ENCODE measurements at regions not wholly inside any gene's neighbourhood (a gene's known extent, or its start where the extent isn't known, plus 50 kb on each side); places are given as distances from the start of the nearest gene placed in this dataset.

- TF ChIP-seq, protein P1, sequence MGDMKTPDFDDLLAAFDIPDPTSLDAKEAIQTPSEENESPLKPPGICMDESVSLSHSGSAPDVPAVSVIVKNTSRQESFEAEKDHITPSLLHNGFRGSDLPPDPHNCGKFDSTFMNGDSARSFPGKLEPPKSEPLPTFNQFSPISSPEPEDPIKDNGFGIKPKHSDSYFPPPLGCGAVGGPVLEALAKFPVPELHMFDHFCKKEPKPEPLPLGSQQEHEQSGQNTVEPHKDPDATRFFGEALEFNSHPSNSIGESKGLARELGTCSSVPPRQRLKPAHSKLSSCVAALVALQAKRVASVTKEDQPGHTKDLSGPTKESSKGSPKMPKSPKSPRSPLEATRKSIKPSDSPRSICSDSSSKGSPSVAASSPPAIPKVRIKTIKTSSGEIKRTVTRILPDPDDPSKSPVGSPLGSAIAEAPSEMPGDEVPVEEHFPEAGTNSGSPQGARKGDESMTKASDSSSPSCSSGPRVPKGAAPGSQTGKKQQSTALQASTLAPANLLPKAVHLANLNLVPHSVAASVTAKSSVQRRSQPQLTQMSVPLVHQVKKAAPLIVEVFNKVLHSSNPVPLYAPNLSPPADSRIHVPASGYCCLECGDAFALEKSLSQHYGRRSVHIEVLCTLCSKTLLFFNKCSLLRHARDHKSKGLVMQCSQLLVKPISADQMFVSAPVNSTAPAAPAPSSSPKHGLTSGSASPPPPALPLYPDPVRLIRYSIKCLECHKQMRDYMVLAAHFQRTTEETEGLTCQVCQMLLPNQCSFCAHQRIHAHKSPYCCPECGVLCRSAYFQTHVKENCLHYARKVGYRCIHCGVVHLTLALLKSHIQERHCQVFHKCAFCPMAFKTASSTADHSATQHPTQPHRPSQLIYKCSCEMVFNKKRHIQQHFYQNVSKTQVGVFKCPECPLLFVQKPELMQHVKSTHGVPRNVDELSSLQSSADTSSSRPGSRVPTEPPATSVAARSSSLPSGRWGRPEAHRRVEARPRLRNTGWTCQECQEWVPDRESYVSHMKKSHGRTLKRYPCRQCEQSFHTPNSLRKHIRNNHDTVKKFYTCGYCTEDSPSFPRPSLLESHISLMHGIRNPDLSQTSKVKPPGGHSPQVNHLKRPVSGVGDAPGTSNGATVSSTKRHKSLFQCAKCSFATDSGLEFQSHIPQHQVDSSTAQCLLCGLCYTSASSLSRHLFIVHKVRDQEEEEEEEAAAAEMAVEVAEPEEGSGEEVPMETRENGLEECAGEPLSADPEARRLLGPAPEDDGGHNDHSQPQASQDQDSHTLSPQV (IDR thresholded peaks at IDR 0.05), result no peak
- no peak for TF ChIP-seq SAFB (IDR thresholded peaks at IDR 0.05; ENCODE audit: borderline replicate concordance, low read depth, low read length)
- TF ChIP-seq STAT5B (CRISPR knock-in tag; IDR thresholded peaks at IDR 0.05), result no peak
- no peak for TF ChIP-seq U2AF2 (optimal IDR thresholded peaks at IDR 0.05; ENCODE audit: low read depth, low read length)
- no peak for TF ChIP-seq PRMT5 (CRISPR knock-in tag; IDR thresholded peaks at IDR 0.05)
- no peak for TF ChIP-seq CBFA2T3 (IDR thresholded peaks at IDR 0.05)
- TF ChIP-seq ARID4B (CRISPR knock-in tag; IDR thresholded peaks at IDR 0.05), result no peak
- no peak for TF ChIP-seq ZNF217 (CRISPR knock-in tag; IDR thresholded peaks at IDR 0.05)
These were observed 74.0 kb downstream of the GCNT4 start (continued) for GRCh38 chr5:74978345-74978744.

Data from K562 (cell line).